ENCODE measurements at regions not wholly inside any gene's neighbourhood (a gene's known extent, or its start where the extent isn't known, plus 50 kb on each side); places are given as distances from the start of the nearest gene placed in this dataset.
"Not testable (repeated sequence)": the region's sequence is repeated elsewhere in the genome, so short reads cannot be mapped to it uniquely, and the experiment has no call there.

- Histone ChIP-seq H2AFZ (ENCODE audit: low read depth, low read length) (no peak overlapping the region), H3K4me1 (ENCODE audit: control insufficient read depth, extremely low read depth, insufficient read depth, low read length) (peaks cover 6% of the 10 kb centered on the region), H3K27ac (ENCODE audit: insufficient read depth, low read depth, low read length) (no peak overlapping the region), H3K9me3 (replicated peaks; ENCODE audit: control insufficient read depth, insufficient read depth, low read length) (no peaks in the 10 kb centered on the region), H3K4me2 (ENCODE audit: insufficient read depth, low read length) (no peak overlapping the region), H4K20me1 (replicated peaks; ENCODE audit: control insufficient read depth, extremely low read depth, insufficient read depth, low read length) (no peaks in the 10 kb centered on the region), H3K36me3 (ENCODE audit: control insufficient read depth in 2 of 2, extremely low read depth in 1 of 2, insufficient read depth in 2 of 2, low read length in 2 of 2) (no peaks in the 10 kb centered on the region), H3K9me1 (replicated peaks; ENCODE audit: control insufficient read depth, extremely low read depth, insufficient read depth, low read length) (no peaks in the 10 kb centered on the region), H3K27me3 (ENCODE audit: control insufficient read depth in 2 of 2, insufficient read depth in 2 of 2, low read length in 2 of 2) (no peaks in the 10 kb centered on the region), H3K79me2 (ENCODE audit: control insufficient read depth, insufficient read depth, low read length) (no peaks in the 10 kb centered on the region), H3K4me3 (replicated peaks in 1 of 3; ENCODE audit: insufficient read depth in 1 of 3, low read depth in 1 of 3, low read length in 3 of 3) (no peak overlapping the region), H3K9ac (replicated peaks; ENCODE audit: extremely low read depth, insufficient read depth, low read length) (no peak overlapping the region)
- no TSS peak for BruUV-seq (replicated peaks)
- ChIA-PET CTCF (no interaction called here), POLR2A (no interaction called here)
- TF ChIP-seq JUN (IDR thresholded peaks at IDR 0.05; ENCODE audit: borderline replicate concordance, insufficient read depth, insufficient read length, low read depth) (no peak), MYC (IDR thresholded peaks at IDR 0.05; ENCODE audit: low read depth, low read length) (no peak), POLR2A (IDR thresholded peaks at IDR 0.05; ENCODE audit: low read depth, low read length) (no peak), GATA2 (IDR thresholded peaks at IDR 0.05; ENCODE audit: insufficient read depth, insufficient read length, low read depth, low read length) (no peak), FOS (IDR thresholded peaks at IDR 0.05; ENCODE audit: borderline replicate concordance, insufficient read depth, low read length) (no peak), EZH2 (IDR thresholded peaks at IDR 0.05; ENCODE audit: borderline replicate concordance, low read depth, low read length, severe bottlenecking) (no peak), CTCF (IDR thresholded peaks at IDR 0.05; ENCODE audit: extremely low read depth in 1 of 2, insufficient read depth in 1 of 2, low read depth in 1 of 2, low read length in 2 of 2) (no peak), POLR2AphosphoS5 (IDR thresholded peaks at IDR 0.05; ENCODE audit: insufficient read depth, low read depth, low read length) (no peak)
- FAIRE-seq (no peak), DNase-seq (ENCODE audit: low read depth, low spot score) (no peak)
- intact Hi-C loops (cut with micrococcal nuclease) (no loop called here), dilution Hi-C loops (cut with MboI; ENCODE audit: extremely low pct_ligation_motif_present, low sequenced_read_pairs) (loop anchor here (25.0 kb wide), 1 partner anchor 181 kb away; no protein-coding TSS in a partner anchor)
These were observed 227.3 kb downstream of the COPRS start for GRCh38 chr17:31631766-31632165.

DNA sequence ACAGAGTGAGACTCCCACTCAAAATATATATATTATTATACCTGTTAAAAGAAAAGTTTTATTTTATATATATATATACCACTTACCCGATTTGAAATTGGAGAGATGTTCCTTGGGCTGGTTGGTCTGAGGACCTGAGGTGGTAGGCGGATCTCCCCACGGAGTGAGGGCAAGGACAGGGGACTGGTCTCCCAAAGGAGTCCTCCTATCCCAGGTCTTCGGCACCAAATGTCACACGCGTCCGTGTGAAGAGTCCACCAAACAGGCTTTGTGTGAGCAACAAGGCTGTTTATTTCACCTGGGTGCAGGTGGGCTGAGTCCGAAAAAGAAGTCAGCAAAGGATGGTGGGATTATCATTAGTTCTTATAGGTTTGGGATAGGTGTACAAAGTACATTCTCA lies 228.2 kb downstream of the COPRS start:
- BruUV-seq (replicated peaks); CTCF ChIA-PET; FAIRE-seq; H3K27ac ChIP-seq (ENCODE audit: insufficient read depth, low read depth, low read length); H3K9me1 ChIP-seq (replicated peaks; ENCODE audit: control insufficient read depth, extremely low read depth, insufficient read depth, low read length); H2AFZ ChIP-seq (ENCODE audit: low read depth, low read length); H3K27me3 ChIP-seq (ENCODE audit: control insufficient read depth in 2 of 2, insufficient read depth in 2 of 2, low read length in 2 of 2); H3K36me3 ChIP-seq (ENCODE audit: control insufficient read depth in 2 of 2, extremely low read depth in 1 of 2, insufficient read depth in 2 of 2, low read length in 2 of 2); H4K20me1 ChIP-seq (replicated peaks; ENCODE audit: control insufficient read depth, extremely low read depth, insufficient read depth, low read length); POLR2A ChIA-PET; DNase-seq (ENCODE audit: low read depth, low spot score); H3K9ac ChIP-seq (replicated peaks; ENCODE audit: extremely low read depth, insufficient read depth, low read length); intact Hi-C loops (cut with micrococcal nuclease); H3K9me3 ChIP-seq (replicated peaks; ENCODE audit: control insufficient read depth, insufficient read depth, low read length); H3K79me2 ChIP-seq (ENCODE audit: control insufficient read depth, insufficient read depth, low read length); H3K4me2 ChIP-seq (ENCODE audit: insufficient read depth, low read length); H3K4me1 ChIP-seq (ENCODE audit: control insufficient read depth, extremely low read depth, insufficient read depth, low read length); H3K4me3 ChIP-seq (replicated peaks in 1 of 3; ENCODE audit: insufficient read depth in 1 of 3, low read depth in 1 of 3, low read length in 3 of 3): not testable (repeated sequence)
- dilution Hi-C loops (cut with MboI; ENCODE audit: extremely low pct_ligation_motif_present, low sequenced_read_pairs), result loop anchor here (25.0 kb wide), 1 partner anchor 181 kb away; no protein-coding TSS in a partner anchor
